HepG2 (cell line): ENCODE measurements at regions not wholly inside any gene's neighbourhood (a gene's known extent, or its start where the extent isn't known, plus 50 kb on each side); places are given as distances from the start of the nearest gene placed in this dataset.
A peak's percentile ranks its signal among the peaks of the same experiment; 100 is the strongest.

Source experiments
- ATAC-seq: fragments of 200-7000 bp; cut with Tn5 transposase; 3 replicates; pipeline ENCODE4 v1.9.1; 2020; ENCODE audit warnings: mild to moderate bottlenecking, moderate library complexity
- BruUV-seq: library from RNA; stranded (reverse); fragments of 400-500 nt; replicated peaks from 2 replicates; lab custom pipeline; 2021; lab: Mats Ljungman, UMichigan
- CTCF ChIA-PET: fragments of 300-600 bp; formaldehyde crosslinking; extraction: SDS; loops from one replicate; lab custom pipeline; 2021; ENCODE audit warnings: low total read pairs, inconsistent platforms, low intra/inter-chr PET ratio; lab: Yijun Ruan, JAX
- POLR2A ChIA-PET: fragments of 350-600 bp; sonication (Branson Sonifier 250); formaldehyde crosslinking; loops from one replicate; lab custom pipeline; 2020; ENCODE audit warnings: antibody characterized with exemption, inconsistent platforms; lab: Yijun Ruan, JAX
- DNase-seq: peaks from one replicate; pipeline ENCODE4 v3.0.0-alpha.2; 2015; ENCODE audit warnings: low spot score
- FAIRE-seq: peaks from 3 replicates; lab custom pipeline; 2011; peaks lifted over from hg19 to GRCh38; lab: Jason Lieb, UNC
- H2AFZ ChIP-seq: one replicate; pipeline ENCODE4 v1.6.1; 2011; ENCODE audit warnings: low read length, inconsistent platforms
- H3K27ac ChIP-seq: fragments of 300-600 bp; 3 replicates; pipeline ENCODE4 v1.8.0; 2011; ENCODE audit warnings: mixed run types, mild to moderate bottlenecking, mixed read lengths, low read length, inconsistent platforms; ENCODE audit not compliant: insufficient read depth; ENCODE audit errors: extremely low read length
- H3K27me3 ChIP-seq, 2 experiments: fragments of 200-600 bp in 1 of 2; 2 replicates in 1 of 2; 3 replicates in 1 of 2; pipeline versions ENCODE4 v1.6.0 to v1.8.0; 2011; ENCODE audit warnings: low read length in 2 of 2, mild to moderate bottlenecking in 2 of 2, moderate library complexity in 2 of 2, inconsistent platforms in 1 of 2; ENCODE audit not compliant: insufficient read depth in 2 of 2, control insufficient read depth in 1 of 2
- H3K36me3 ChIP-seq, 2 experiments: fragments of 200-600 bp in 1 of 2; replicated peaks in 1 of 2; 2 replicates in 1 of 2; 3 replicates in 1 of 2; pipeline versions ENCODE4 v1.5.1 to v1.8.0; 2011; ENCODE audit warnings: low read length in 2 of 2, inconsistent platforms in 1 of 2; ENCODE audit not compliant: insufficient read depth in 2 of 2, control insufficient read depth in 1 of 2
- H3K4me1 ChIP-seq: 2 replicates; pipeline ENCODE4 v1.5.1; 2012; ENCODE audit warnings: low read length, inconsistent platforms; ENCODE audit not compliant: insufficient read depth
- H3K4me2 ChIP-seq: 2 replicates; pipeline ENCODE4 v1.6.0; 2011; ENCODE audit warnings: low read depth, low read length, inconsistent platforms
- H3K4me3 ChIP-seq, 3 experiments: fragments of 200-600 bp in 1 of 3; sonication (generic), shearing (Covaris generic) in 1 of 3; replicated peaks in 1 of 3; 2 replicates each; pipeline ENCODE4 v1.5.1; 2011 to 2016; ENCODE audit warnings: low read length in 3 of 3, inconsistent platforms in 2 of 3, low read depth in 2 of 3, mild to moderate bottlenecking in 2 of 3, control low read depth in 1 of 3, mixed read lengths in 1 of 3; ENCODE audit not compliant: insufficient read depth in 1 of 3
- H3K79me2 ChIP-seq: one replicate; pipeline ENCODE4 v1.6.1; 2011; ENCODE audit warnings: low read length, inconsistent platforms; ENCODE audit not compliant: insufficient read depth
- H3K9ac ChIP-seq: 2 replicates; pipeline ENCODE4 v1.6.0; 2011; ENCODE audit warnings: mild to moderate bottlenecking, low read depth, low read length, inconsistent platforms; ENCODE audit not compliant: insufficient read depth
- H3K9me3 ChIP-seq: 2 replicates; pipeline ENCODE4 v1.5.1; 2012; ENCODE audit warnings: mild to moderate bottlenecking, low read length
- H4K20me1 ChIP-seq: 2 replicates; pipeline ENCODE4 v1.6.0; 2011; ENCODE audit warnings: inconsistent platforms, mild to moderate bottlenecking, low read length, moderate library complexity; ENCODE audit not compliant: insufficient read depth
- NFYC ChIP-seq: IDR thresholded peaks from 2 replicates; pipeline ENCODE4 v1.6.1; 2016; ENCODE audit warnings: missing genetic modification reagents, missing compliant biosample characterization
- STAG1 ChIP-seq: sonication (generic); formaldehyde crosslinking; IDR thresholded peaks from 2 replicates; pipeline ENCODE4 v1.4.0; 2020; ENCODE audit warnings: missing genetic modification reagents
- ZFP36L2 ChIP-seq: sonication (generic); formaldehyde crosslinking; IDR thresholded peaks from 2 replicates; pipeline ENCODE4 v1.4.0; 2020; ENCODE audit warnings: missing genetic modification reagents
- ZNF251 ChIP-seq: sonication (generic); formaldehyde crosslinking; IDR thresholded peaks from 2 replicates; pipeline ENCODE4 v1.9.0; 2021; ENCODE audit warnings: mild to moderate bottlenecking, missing genetic modification reagents
- ZNF30 ChIP-seq: sonication (generic); formaldehyde crosslinking; IDR thresholded peaks from 2 replicates; pipeline ENCODE4 v1.5.0; 2020; ENCODE audit warnings: mild to moderate bottlenecking, missing genetic modification reagents
- ZNF382 ChIP-seq: sonication (generic); formaldehyde crosslinking; IDR thresholded peaks from 2 replicates; pipeline ENCODE4 v1.5.0; 2020; ENCODE audit warnings: missing genetic modification reagents, mild to moderate bottlenecking, borderline replicate concordance
- WGBS: methylation state at CpG from one replicate; pipeline ENCODE4 v1.1.6; 2017; ENCODE audit warnings: low lambda C conversion rate; 5-methylcytosine and 5-hydroxymethylcytosine counted together
- in situ Hi-C: cut with HindIII; loops from 2 replicates; pipeline ENCODE4 v1.10.0; 2017; ENCODE audit warnings: low pct_unique_long_range_greater_than_20kb; ENCODE audit not compliant: extremely low pct_ligation_motif_present
- intact Hi-C: fragments of 100-400 bp; cut with micrococcal nuclease; formaldehyde crosslinking; loops from one replicate; pipeline ENCODE4 v1.10.0; 2022; ENCODE audit not compliant: unreplicated experiment
- TF ChIP-seq, protein P1 (sequence below): sonication (generic); formaldehyde crosslinking; IDR thresholded peaks from 2 replicates; pipeline ENCODE4 v1.5.0; 2020; ENCODE audit warnings: mild to moderate bottlenecking, missing genetic modification reagents, moderate library complexity
- TF ChIP-seq, protein P2 (sequence below): sonication (generic); IDR thresholded peaks from 2 replicates; pipeline ENCODE4 v1.6.1; 2016; ENCODE audit warnings: low read depth, borderline replicate concordance
- TF ChIP-seq, protein P3 (sequence below): IDR thresholded peaks from 2 replicates; pipeline ENCODE4 v1.6.1; 2012; ENCODE audit warnings: inconsistent platforms
- TF ChIP-seq, protein P4 (sequence below): sonication (generic); formaldehyde crosslinking; IDR thresholded peaks from 2 replicates; pipeline ENCODE4 v1.9.0; 2021; ENCODE audit warnings: missing genetic modification reagents, borderline replicate concordance
- TF ChIP-seq, protein P5 (sequence below): IDR thresholded peaks from 2 replicates; pipeline ENCODE4 v1.6.1; 2018; ENCODE audit warnings: missing genetic modification reagents

DNA sequence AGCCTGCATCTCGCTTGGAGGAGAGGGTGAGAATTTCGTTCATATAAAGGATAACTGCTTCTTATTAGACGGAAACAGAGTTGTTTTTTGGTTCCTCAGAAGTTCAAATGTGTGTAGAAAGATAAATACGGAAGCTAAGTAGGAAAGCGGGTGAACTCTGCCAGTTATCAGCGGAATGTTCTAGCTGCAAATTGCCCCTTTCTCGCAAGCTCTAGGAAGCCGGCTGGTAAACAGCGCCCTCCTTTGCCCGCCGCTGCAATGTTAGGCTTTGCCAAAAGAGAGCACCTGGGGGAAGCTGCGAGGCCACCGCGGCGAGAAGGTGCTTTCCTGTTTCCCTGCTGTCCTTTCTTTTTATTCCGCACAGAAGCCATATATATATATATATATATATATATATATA, 67.0 kb downstream of the IGLL5 start:
- peaks cover 3 to 29% of the 10 kb centered on the region in 2 experiments; a peak in 3 of 5 replicates for H3K27me3 ChIP-seq
- POLR2A ChIA-PET = no interaction called here
- peaks cover 5% of the 10 kb centered on the region for H3K4me1 ChIP-seq
- H3K4me3 ChIP-seq = no peak overlapping the region
- no TSS peak for BruUV-seq
- FAIRE-seq (no peak), ATAC-seq (no peak)
- WGBS = 9% methylated on average over 8 of the region's 16 CpGs
- H3K9me3 ChIP-seq = no peaks in the 10 kb centered on the region
- H3K27ac ChIP-seq = no peak overlapping the region
- H3K4me2 ChIP-seq = no peak overlapping the region
- H4K20me1 ChIP-seq = no peaks in the 10 kb centered on the region
- H2AFZ ChIP-seq = no peak overlapping the region
- TF ChIP-seq, protein P1, sequence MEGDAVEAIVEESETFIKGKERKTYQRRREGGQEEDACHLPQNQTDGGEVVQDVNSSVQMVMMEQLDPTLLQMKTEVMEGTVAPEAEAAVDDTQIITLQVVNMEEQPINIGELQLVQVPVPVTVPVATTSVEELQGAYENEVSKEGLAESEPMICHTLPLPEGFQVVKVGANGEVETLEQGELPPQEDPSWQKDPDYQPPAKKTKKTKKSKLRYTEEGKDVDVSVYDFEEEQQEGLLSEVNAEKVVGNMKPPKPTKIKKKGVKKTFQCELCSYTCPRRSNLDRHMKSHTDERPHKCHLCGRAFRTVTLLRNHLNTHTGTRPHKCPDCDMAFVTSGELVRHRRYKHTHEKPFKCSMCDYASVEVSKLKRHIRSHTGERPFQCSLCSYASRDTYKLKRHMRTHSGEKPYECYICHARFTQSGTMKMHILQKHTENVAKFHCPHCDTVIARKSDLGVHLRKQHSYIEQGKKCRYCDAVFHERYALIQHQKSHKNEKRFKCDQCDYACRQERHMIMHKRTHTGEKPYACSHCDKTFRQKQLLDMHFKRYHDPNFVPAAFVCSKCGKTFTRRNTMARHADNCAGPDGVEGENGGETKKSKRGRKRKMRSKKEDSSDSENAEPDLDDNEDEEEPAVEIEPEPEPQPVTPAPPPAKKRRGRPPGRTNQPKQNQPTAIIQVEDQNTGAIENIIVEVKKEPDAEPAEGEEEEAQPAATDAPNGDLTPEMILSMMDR (CRISPR knock-in tag) = peak; percentile 37
- TF ChIP-seq ZNF30 (CRISPR knock-in tag) = no peak
- TF ChIP-seq, protein P2, sequence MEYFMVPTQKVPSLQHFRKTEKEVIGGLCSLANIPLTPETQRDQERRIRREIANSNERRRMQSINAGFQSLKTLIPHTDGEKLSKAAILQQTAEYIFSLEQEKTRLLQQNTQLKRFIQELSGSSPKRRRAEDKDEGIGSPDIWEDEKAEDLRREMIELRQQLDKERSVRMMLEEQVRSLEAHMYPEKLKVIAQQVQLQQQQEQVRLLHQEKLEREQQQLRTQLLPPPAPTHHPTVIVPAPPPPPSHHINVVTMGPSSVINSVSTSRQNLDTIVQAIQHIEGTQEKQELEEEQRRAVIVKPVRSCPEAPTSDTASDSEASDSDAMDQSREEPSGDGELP = no peak
- no peak for TF ChIP-seq ZFP36L2 (CRISPR knock-in tag)
- TF ChIP-seq, protein P3, sequence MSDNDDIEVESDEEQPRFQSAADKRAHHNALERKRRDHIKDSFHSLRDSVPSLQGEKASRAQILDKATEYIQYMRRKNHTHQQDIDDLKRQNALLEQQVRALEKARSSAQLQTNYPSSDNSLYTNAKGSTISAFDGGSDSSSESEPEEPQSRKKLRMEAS = no peak
- TF ChIP-seq ZNF251 (CRISPR knock-in tag) = no peak
- TF ChIP-seq NFYC = no peak
- TF ChIP-seq, protein P4, sequence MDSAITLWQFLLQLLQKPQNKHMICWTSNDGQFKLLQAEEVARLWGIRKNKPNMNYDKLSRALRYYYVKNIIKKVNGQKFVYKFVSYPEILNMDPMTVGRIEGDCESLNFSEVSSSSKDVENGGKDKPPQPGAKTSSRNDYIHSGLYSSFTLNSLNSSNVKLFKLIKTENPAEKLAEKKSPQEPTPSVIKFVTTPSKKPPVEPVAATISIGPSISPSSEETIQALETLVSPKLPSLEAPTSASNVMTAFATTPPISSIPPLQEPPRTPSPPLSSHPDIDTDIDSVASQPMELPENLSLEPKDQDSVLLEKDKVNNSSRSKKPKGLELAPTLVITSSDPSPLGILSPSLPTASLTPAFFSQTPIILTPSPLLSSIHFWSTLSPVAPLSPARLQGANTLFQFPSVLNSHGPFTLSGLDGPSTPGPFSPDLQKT (CRISPR knock-in tag) = no peak
- no peak for TF ChIP-seq ZNF382 (CRISPR knock-in tag)
- TF ChIP-seq, protein P5, sequence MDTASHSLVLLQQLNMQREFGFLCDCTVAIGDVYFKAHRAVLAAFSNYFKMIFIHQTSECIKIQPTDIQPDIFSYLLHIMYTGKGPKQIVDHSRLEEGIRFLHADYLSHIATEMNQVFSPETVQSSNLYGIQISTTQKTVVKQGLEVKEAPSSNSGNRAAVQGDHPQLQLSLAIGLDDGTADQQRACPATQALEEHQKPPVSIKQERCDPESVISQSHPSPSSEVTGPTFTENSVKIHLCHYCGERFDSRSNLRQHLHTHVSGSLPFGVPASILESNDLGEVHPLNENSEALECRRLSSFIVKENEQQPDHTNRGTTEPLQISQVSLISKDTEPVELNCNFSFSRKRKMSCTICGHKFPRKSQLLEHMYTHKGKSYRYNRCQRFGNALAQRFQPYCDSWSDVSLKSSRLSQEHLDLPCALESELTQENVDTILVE (CRISPR knock-in tag) = no peak
- TF ChIP-seq STAG1 (CRISPR knock-in tag) = peak; percentile 20; the same call in 1 of the 2 replicates
- TF ChIP-seq, all 625 proteins: peak for 2
- H3K9ac ChIP-seq = no peak overlapping the region
- H3K36me3 ChIP-seq = no peaks in the 10 kb centered on the region
- no peaks in the 10 kb centered on the region for H3K79me2 ChIP-seq
- intact Hi-C loops (no loop called here), in situ Hi-C loops (loop anchor here (5.0 to 25.0 kb wide), 4 partner anchors 97 to 433 kb away; no protein-coding TSS in a partner anchor)
- no peak for DNase-seq
- CTCF ChIA-PET = interaction anchor here (1.8 kb wide), 1 partner anchor 106 kb away, joined by 23 read pairs; no protein-coding TSS in a partner anchor
